ENCODE measurements at regions not wholly inside any gene's neighbourhood (a gene's known extent, or its start where the extent isn't known, plus 50 kb on each side); places are given as distances from the start of the nearest gene placed in this dataset.

DNA sequence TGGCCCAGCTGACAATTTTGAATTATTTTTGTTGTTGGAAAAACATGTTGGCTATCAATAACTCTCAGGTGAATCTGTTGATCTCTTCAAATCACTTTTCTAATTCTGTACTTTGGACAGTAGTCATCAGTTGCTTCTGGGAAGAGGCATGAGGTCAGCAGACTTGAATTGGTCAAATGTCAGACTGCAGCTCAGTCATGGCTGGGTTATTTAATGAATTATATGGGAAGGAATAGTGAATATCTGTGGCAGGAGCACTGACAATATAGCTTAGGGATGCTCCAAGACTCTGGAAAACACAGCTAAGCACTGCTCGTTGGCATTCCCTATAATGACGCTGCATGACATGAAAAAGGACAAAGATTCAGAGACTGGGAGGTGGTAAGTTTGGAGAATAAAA lies 98.8 kb upstream of the GAP43 start:
- ChIA-PET POLR2A (no interaction called here), CTCF (no interaction called here)
- TF ChIP-seq, protein P1, sequence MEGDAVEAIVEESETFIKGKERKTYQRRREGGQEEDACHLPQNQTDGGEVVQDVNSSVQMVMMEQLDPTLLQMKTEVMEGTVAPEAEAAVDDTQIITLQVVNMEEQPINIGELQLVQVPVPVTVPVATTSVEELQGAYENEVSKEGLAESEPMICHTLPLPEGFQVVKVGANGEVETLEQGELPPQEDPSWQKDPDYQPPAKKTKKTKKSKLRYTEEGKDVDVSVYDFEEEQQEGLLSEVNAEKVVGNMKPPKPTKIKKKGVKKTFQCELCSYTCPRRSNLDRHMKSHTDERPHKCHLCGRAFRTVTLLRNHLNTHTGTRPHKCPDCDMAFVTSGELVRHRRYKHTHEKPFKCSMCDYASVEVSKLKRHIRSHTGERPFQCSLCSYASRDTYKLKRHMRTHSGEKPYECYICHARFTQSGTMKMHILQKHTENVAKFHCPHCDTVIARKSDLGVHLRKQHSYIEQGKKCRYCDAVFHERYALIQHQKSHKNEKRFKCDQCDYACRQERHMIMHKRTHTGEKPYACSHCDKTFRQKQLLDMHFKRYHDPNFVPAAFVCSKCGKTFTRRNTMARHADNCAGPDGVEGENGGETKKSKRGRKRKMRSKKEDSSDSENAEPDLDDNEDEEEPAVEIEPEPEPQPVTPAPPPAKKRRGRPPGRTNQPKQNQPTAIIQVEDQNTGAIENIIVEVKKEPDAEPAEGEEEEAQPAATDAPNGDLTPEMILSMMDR (IDR thresholded peaks at IDR 0.05; ENCODE audit: insufficient read depth in 1 of 2, low read depth in 1 of 2, low read length in 1 of 2, severe bottlenecking in 1 of 2, unreplicated experiment in 1 of 2): no peak

DNA sequence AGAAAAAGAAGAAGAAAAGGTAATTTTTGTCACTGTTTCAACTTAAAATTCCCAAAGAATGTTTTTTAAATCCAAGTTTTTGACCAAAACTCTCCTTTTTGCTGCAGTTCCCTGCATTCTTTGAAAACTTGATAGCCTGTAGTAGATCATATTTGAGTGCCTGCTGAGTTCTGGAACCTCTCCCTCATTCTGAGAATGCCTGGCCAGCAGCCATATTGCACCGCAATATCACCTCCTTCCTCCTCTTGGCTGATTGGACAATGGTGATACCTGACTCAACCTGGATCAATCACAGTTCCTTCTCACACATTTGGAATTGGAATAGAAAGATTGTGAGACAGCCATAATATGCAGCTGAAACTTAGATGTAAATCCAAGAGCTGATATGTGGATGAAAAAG lies 97.6 kb upstream of the GAP43 start:
- H3K4me3 Mint-ChIP-seq (ENCODE audit: unreplicated experiment): no peak overlapping the region
- H3K27me3 Mint-ChIP-seq (ENCODE audit: insufficient read depth, unreplicated experiment): peaks cover 2% of the 10 kb centered on the region
- H3K27me3 ChIP-seq (replicated peaks; ENCODE audit: control insufficient read depth, insufficient read depth, low read length): no peaks in the 10 kb centered on the region
- TF ChIP-seq, protein P1 (IDR thresholded peaks at IDR 0.05; ENCODE audit: insufficient read depth in 1 of 2, low read depth in 1 of 2, low read length in 1 of 2, severe bottlenecking in 1 of 2, unreplicated experiment in 1 of 2): no peak
- no peaks in the 10 kb centered on the region for H3K9me3 Mint-ChIP-seq (ENCODE audit: unreplicated experiment)
- H3K4me3 ChIP-seq (ENCODE audit: low read depth, low read length): no peak overlapping the region
- no peaks in the 10 kb centered on the region for H3K4me1 ChIP-seq
- H3K4me1 Mint-ChIP-seq (ENCODE audit: low read depth, unreplicated experiment): no peaks in the 10 kb centered on the region
- no peak for DNase-seq
- ChIA-PET CTCF (no interaction called here), POLR2A (no interaction called here)
- no peak overlapping the region for H3K27ac Mint-ChIP-seq (ENCODE audit: unreplicated experiment)
- H3K9me3 ChIP-seq: no peaks in the 10 kb centered on the region
- no peaks in the 10 kb centered on the region for H3K36me3 ChIP-seq (ENCODE audit: control insufficient read depth, insufficient read depth, low read length)
- intact Hi-C loops (cut with micrococcal nuclease; ENCODE audit: unreplicated experiment): no loop called here
- no TSS peak for BruUV-seq (replicated peaks)
- H3K36me3 Mint-ChIP-seq (ENCODE audit: insufficient read depth, unreplicated experiment): no peaks in the 10 kb centered on the region

More for the DNA sequence above, 98.8 kb upstream of the GAP43 start:
- H3K27me3 ChIP-seq (replicated peaks; ENCODE audit: control insufficient read depth, insufficient read depth, low read length): no peaks in the 10 kb centered on the region; the same call in 1 of the 2 replicates
- H3K9me3 ChIP-seq: no peaks in the 10 kb centered on the region
- peaks cover 5% of the 10 kb centered on the region for H3K27me3 Mint-ChIP-seq (ENCODE audit: insufficient read depth, unreplicated experiment)
- BruUV-seq (replicated peaks): no TSS peak
- intact Hi-C loops (cut with micrococcal nuclease; ENCODE audit: unreplicated experiment): no loop called here
- H3K4me1 ChIP-seq: no peaks in the 10 kb centered on the region
- no peaks in the 10 kb centered on the region for H3K9me3 Mint-ChIP-seq (ENCODE audit: unreplicated experiment)
- no peak overlapping the region for H3K4me3 Mint-ChIP-seq (ENCODE audit: unreplicated experiment)
- DNase-seq: no peak
- H3K36me3 ChIP-seq (ENCODE audit: control insufficient read depth, insufficient read depth, low read length): no peaks in the 10 kb centered on the region
- no peak overlapping the region for H3K4me3 ChIP-seq (ENCODE audit: low read depth, low read length)
- H3K4me1 Mint-ChIP-seq (ENCODE audit: low read depth, unreplicated experiment): no peaks in the 10 kb centered on the region
- no peak overlapping the region for H3K27ac Mint-ChIP-seq (ENCODE audit: unreplicated experiment)
- no peaks in the 10 kb centered on the region for H3K36me3 Mint-ChIP-seq (ENCODE audit: insufficient read depth, unreplicated experiment)

DNA sequence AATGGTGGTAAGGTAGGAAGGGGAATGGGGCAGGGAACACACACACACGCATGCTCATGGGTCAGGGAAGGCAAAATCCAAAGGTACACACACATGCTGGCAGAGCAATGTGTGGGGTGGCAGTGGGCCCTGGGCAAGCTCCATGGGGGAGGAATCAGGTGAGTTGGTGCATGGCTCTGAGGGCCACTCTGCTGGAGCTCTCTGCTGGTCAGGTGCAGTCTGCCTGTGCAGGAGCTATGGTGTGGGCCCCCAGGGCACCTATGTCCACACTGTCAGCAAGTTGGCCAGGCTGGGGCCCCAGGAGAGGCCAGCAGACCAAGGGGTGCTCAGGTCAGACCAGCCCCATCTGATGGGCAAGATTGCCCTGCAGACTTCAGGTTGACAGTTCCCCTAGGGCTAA lies 90.1 kb upstream of the GAP43 start:
- DNase-seq: no peak
- CTCF ChIA-PET: no interaction called here
- H3K4me1 Mint-ChIP-seq (ENCODE audit: low read depth, unreplicated experiment): no peaks in the 10 kb centered on the region
- no peaks in the 10 kb centered on the region for H3K9me3 Mint-ChIP-seq (ENCODE audit: unreplicated experiment)
- Histone ChIP-seq H3K36me3 (ENCODE audit: control insufficient read depth, insufficient read depth, low read length) (no peaks in the 10 kb centered on the region), H3K4me1 (no peaks in the 10 kb centered on the region), H3K9me3 (no peaks in the 10 kb centered on the region), H3K27me3 (replicated peaks; ENCODE audit: control insufficient read depth, insufficient read depth, low read length) (no peaks in the 10 kb centered on the region), H3K4me3 (ENCODE audit: low read depth, low read length) (no peak overlapping the region)
- no peaks in the 10 kb centered on the region for H3K36me3 Mint-ChIP-seq (ENCODE audit: insufficient read depth, unreplicated experiment)
- intact Hi-C loops (cut with micrococcal nuclease; ENCODE audit: unreplicated experiment): no loop called here
- TF ChIP-seq, protein P1 (IDR thresholded peaks at IDR 0.05; ENCODE audit: insufficient read depth in 1 of 2, low read depth in 1 of 2, low read length in 1 of 2, severe bottlenecking in 1 of 2, unreplicated experiment in 1 of 2): no peak
- no peak overlapping the region for H3K4me3 Mint-ChIP-seq (ENCODE audit: unreplicated experiment)
- no TSS peak for BruUV-seq (replicated peaks)
- no peaks in the 10 kb centered on the region for H3K27me3 Mint-ChIP-seq (ENCODE audit: insufficient read depth, unreplicated experiment)
- POLR2A ChIA-PET: no interaction called here
- H3K27ac Mint-ChIP-seq (ENCODE audit: unreplicated experiment): no peak overlapping the region
